ENCODE measurements at regions not wholly inside any gene's neighbourhood (a gene's known extent, or its start where the extent isn't known, plus 50 kb on each side); places are given as distances from the start of the nearest gene placed in this dataset.

GRCh38 chr11:69424748-69425147 lies 56.7 kb upstream of the LINC01488 start:
- no peak overlapping the region for H2BK20ac ChIP-seq (ENCODE audit: low read depth, low read length, poor library complexity, severe bottlenecking)
- no peak overlapping the region for H3K27ac ChIP-seq (ENCODE audit: insufficient read length, low read depth, low read length)
- H3K14ac ChIP-seq (ENCODE audit: insufficient read depth, low read length) = no peak overlapping the region
- no peaks in the 10 kb centered on the region for H3K79me1 ChIP-seq (ENCODE audit: insufficient read depth, low read depth, low read length, poor library complexity, severe bottlenecking)
- no peak overlapping the region for H2BK5ac ChIP-seq (ENCODE audit: insufficient read length, low read length)
- Mint-ChIP-seq H3K27ac (peak overlapping the region in 1 of 3 experiments; percentile 58; a peak in 1 of 7 replicates), H3K4me1 (peaks cover 8 to 16% of the 10 kb centered on the region in 2 experiments), H3K9me3 (peaks cover 19 to 21% of the 10 kb centered on the region in 2 experiments), H3K36me3 (ENCODE audit: insufficient read depth in 1 of 3, low read depth in 3 of 3) (peaks cover 3 to 13% (median 10%) of the 10 kb centered on the region in 3 experiments; a peak in 6 of 7 replicates), H3K27me3 (ENCODE audit: low read depth) (peaks cover 2% of the 10 kb centered on the region; the same call in 1 of the 2 replicates), H3K4me3 (no peak overlapping the region)
- no peaks in the 10 kb centered on the region; the same call in 1 of the 2 replicates for H3K4me1 ChIP-seq (ENCODE audit: insufficient read depth, low read length)
- WGBS (ENCODE audit: extremely low coverage, insufficient read length, low lambda C conversion rate) = no CpG with 5 or more reads among the region's 3 CpGs
- DNase-seq = no peak
- no peak overlapping the region for H4K5ac ChIP-seq (ENCODE audit: insufficient read length, low read depth, low read length)
- peaks cover 3% of the 10 kb centered on the region for H3K23me2 ChIP-seq (ENCODE audit: insufficient read length, low read depth, low read length, poor library complexity, severe bottlenecking)
- TF ChIP-seq CTCF (conservative IDR thresholded peaks at IDR 0.05) = no peak
- no peak overlapping the region for H2AFZ ChIP-seq (ENCODE audit: low read length)
- H3T11ph ChIP-seq (ENCODE audit: low read length) = no peak overlapping the region
- H4K20me1 ChIP-seq (ENCODE audit: control insufficient read depth, insufficient read depth, insufficient read length) = no peaks in the 10 kb centered on the region
- H2AK5ac ChIP-seq (ENCODE audit: insufficient read length, low read length) = no peak overlapping the region
- H3K4me2 ChIP-seq (ENCODE audit: insufficient read depth, insufficient read length, low read length) = no peak overlapping the region
- no peak overlapping the region for H3K18ac ChIP-seq (ENCODE audit: insufficient read length, low read depth, low read length)
- no peaks in the 10 kb centered on the region for H3K79me2 ChIP-seq (ENCODE audit: insufficient read depth, low read length)
- no peaks in the 10 kb centered on the region for H3K27me3 ChIP-seq (ENCODE audit: insufficient read depth, low read length)
- no peak overlapping the region for H2BK15ac ChIP-seq (ENCODE audit: low read depth, low read length)
- H2BK12ac ChIP-seq (ENCODE audit: insufficient read length, low read depth, low read length) = no peak overlapping the region
- H4K8ac ChIP-seq (replicated peaks; ENCODE audit: insufficient read length, low read depth, low read length) = no peak overlapping the region
- no peak overlapping the region for H3K4ac ChIP-seq (ENCODE audit: low read depth, low read length)
- H3K23ac ChIP-seq (ENCODE audit: insufficient read length, low read depth, low read length) = no peak overlapping the region
- no peak overlapping the region for H2BK120ac ChIP-seq (ENCODE audit: low read depth, low read length, poor library complexity, severe bottlenecking)
- H4K91ac ChIP-seq (ENCODE audit: insufficient read length, low read depth, low read length) = no peak overlapping the region
- no peak overlapping the region for H3K56ac ChIP-seq (ENCODE audit: insufficient read length, low read depth, low read length)
- no peak overlapping the region for H3K9ac ChIP-seq (ENCODE audit: extremely low read depth, insufficient read length, low read length)
- H3K9me3 ChIP-seq (ENCODE audit: control insufficient read depth, low read depth, low read length) = peaks cover 7% of the 10 kb centered on the region

Data from H9 (cell line).